Glomerular visceral epithelial cell (primary cell): ENCODE measurements at regions not wholly inside any gene's neighbourhood (a gene's known extent, or its start where the extent isn't known, plus 50 kb on each side); places are given as distances from the start of the nearest gene placed in this dataset.
A peak's percentile ranks its signal among the peaks of the same experiment; 100 is the strongest.
"Not testable (repeated sequence)": the region's sequence is repeated elsewhere in the genome, so short reads cannot be mapped to it uniquely, and the experiment has no call there.

Experiments
- DNase-seq: peaks from one replicate; pipeline ENCODE4 v3.0.0-alpha.2; 2016; ENCODE audit errors: extremely low spot score

DNA sequence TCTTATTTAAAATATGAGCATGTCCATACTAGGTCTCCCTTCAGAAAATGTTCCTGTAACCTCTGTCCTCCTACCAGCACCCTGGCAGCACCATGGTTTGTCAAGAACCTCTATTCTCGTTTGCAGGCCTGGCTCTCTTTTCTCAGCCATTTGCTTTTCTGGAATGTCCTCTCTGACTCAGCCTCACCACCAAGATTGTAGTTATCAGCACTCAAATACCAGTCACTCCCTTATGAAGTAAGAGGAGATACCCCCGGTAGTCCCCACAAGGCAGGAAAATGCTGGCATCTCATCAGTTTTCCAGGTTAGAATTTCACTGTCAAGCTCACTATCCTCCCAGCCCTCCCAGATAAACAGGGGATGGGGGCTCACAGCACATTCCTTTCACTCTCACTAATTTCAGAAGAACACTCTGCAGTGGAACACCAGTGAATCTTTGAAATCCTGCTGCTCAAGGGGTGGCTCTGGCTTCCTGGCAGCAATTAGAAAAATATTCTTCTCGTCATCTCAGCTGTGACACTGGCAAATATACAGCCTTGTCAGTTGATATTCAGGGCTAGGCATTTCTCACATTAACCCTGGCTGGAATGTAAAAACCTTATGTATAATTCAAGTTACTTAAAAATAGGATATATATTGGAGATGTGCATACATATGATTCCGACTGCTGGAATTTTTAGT lies 129.2 kb downstream of the TBX18 start:
- DNase-seq, result peak; percentile 54

- no peak for DNase-seq
Measured at GRCh38 chr6:84633771-84634170, 130.6 kb downstream of the TBX18 start.

DNA sequence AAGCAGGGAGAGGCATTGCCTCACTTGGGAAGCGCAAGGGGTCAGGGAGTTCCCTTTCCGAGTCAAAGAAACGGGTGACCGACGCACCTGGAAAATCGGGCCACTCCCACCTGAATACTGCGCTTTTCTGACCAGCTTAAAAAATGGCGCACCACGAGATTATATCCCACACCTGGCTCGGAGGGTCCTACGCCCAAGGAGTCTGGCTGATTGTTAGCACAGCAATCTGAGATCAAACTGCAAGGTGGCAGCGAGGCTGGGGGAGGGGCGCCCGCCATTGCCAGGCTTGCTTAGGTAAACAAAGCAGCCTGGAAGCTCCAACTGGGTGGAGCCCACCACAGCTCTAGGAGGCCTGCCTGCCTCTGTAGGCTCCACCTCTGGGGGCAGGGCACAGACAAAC lies 137.9 kb downstream of the TBX18 start:
- not testable (repeated sequence) for DNase-seq

GRCh38 chr6:84625506-84625905 lies 138.9 kb downstream of the TBX18 start:
- no peak for DNase-seq

DNA sequence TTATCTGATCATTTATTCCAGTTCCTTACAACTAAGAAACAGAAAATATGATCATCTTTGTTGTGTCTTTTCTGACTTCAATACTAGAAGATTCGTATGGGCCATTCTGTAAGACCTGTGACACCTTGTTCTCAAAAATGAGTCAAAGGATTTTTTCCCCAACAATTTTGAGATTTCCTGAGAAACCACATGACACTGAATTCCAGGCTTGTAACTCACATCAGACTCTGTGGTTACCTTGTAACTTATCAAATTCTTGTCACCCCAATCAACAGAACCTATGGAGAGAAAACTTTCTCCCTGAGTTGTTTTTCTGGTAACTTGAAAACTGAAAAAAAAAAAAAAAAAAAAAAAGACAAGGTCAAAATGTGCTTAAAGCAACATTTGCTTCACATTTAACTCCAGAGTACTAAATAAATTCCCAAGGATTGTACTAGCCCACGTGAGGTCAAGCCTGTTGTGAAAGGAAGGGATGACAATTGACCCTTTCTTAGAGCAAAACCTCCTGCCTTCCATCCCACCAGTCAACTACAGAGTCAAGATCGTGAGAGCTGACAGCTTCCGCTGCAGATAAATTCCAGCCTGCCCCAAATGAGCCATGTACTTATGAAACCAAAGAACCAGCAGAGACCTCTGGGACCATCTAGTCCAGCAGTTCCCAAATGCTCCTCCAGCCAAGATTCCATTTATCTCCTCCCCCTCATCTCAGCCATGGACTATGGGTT lies 140.3 kb downstream of the TBX18 start:
- DNase-seq, result peak; percentile 81

DNA sequence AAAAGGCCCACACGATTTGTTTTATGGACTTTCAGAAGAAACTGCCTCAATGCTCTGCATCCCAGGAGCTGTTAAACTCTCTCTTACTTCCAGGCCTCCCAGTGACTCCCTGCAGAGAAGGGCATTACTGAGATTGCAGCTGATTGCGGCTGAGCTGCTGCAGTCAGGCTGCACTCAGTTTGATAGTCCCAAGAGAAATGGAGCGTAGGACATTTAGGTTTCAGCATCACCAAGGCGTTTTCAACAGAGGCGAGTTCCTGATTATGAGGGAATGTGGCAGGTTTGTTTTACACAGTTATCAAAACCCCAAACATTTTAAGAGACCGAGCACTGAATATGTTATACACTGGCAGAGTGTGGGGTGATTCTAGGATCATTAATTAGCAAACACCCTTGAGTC lies 145.6 kb downstream of the TBX18 start:
- DNase-seq, result peak; percentile 56

- peak; percentile 55 for DNase-seq
Measured at GRCh38 chr6:84618046-84618752, 146.2 kb downstream of the TBX18 start.

DNA sequence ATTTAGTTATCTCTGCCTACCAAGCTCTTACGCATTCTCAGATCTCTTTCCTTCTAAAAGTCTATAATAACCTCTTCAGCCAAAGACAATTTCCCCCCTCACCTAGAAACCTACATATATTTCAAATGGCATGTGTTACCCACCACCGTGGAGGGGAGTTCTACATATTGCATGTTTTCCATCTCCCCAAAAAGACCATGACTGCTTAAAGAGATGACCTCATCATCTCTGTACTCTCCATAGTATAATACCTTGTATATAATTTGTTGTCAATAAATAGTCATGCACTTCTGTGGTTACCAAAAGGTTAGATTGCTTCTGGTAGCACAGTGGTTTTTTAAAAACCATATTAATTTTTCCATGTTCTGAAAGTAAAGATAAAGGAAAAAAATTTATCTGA lies 148.4 kb downstream of the TBX18 start:
- DNase-seq, result no peak

DNA sequence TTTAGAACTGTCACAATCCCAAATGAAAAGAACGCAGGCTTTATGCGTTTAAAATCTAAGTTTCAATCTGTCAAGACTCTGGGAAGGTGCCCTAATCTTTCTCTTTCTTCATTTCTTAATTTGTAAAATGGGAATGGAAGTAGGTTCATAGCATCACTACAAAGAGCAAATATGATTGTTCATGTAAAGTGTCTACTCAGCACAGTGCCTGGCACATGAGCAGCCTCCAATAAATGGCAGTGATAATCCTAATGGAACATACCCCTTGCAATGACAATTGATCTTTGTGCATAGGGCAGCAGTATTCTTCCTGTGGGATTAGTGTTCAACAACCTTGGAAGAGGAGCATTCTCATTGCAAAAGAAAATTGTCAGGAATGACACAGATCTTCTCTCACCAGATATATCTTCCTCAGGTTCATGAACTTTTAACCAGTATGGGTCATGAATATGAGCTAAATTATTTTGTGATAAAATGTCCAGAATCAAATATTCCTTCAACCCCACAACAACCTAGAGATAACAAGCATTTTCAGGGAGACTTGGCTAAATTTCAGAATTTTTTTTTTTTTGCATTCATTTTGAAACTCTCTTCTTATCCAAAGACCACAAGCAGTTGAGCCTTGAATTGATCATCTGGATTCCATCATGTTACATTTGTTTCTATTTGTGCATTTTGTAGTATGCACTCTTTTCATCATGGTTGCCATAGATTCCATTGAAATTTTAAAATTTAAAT lies 149.1 kb downstream of the TBX18 start:
- no peak for DNase-seq

DNA sequence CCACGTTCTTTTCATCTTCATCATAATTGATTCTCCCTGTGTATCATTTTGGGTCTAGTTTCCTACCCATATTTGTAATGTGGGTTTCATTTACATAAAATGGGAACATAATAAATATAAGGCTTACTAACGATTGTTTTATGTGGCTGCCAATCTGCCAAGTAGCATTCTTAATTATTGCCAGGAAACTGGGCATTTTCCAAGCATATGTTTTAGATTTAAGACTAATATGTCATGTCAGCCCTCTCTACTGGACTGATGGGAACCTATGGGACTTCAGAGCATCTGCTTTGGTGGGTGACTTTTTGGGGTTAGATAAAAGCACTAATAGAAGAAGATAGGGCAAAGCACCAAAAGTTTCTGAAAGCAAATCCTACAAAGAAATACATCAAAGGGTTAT lies 157.5 kb downstream of the TBX18 start:
- DNase-seq, result no peak

DNA sequence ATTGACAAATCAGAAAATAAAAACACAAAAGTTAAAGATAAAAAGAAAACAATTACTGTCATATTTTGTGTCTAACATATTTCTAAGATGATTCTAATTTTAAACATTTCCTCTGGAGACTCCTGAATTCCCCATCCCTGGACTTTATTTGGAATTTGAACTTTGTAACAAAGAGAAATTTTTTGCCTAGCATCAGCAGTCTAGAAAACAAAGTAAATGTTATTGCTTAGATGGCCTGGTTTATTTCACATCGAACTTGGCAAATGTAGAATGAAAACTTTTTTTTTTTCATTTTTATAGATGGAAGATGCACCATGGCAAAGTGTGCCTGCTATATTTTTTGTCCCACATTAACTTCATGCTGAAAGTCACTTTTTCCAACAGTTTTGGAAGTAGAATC lies 159.1 kb downstream of the TBX18 start:
- DNase-seq, result no peak

- no peak for DNase-seq
Measured at GRCh38 chr6:84601366-84601765, 163.0 kb downstream of the TBX18 start.

DNA sequence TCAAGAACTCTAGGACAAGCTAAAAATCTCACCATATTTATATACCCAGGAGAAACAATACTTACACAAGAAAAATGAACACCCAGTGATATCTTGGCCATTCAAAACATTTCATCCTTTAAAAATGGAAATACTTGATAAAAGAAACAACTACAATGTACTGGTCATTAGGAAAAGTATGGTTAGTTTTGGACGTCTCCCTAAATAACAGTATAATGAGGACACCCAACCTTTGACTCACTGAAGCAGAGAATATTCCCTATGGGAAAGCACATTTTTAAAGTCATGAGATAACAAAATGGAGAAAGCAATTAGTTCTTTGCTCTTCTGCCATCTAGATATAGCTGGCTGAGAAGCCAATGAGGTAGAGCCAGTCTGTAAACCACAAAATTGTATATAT lies 164.4 kb downstream of the TBX18 start:
- no peak for DNase-seq

DNA sequence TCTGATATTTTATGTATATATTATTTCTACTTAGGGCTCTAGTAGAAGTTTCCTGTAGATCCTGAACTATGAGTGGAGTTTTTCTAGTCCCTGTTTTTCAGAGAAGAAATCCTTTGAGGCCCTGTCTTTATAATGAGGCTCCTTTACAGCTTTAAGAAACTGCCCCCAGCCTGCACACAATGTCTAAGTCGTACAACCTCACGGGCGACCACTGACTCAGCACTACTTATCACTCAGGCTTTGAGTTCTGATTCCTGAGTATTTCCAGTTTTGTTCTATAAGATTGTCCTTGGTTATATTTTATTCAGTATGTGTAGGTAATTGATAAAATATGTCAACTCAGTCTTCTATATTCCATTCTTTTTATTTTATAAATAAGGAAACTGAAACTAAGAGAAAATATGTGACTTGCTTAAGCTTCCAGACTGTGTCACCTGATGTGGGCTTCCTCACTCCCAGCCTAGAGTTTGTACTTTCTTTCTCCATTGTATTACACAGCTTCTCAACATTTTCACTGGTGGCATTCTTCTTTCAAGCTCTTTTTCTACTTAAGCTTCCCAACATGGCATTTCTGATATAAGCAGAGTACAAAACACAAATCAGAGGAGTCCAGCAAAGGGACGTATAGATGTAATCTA lies 167.0 kb downstream of the TBX18 start:
- DNase-seq, result no peak

GRCh38 chr6:84596488-84596887 lies 167.9 kb downstream of the TBX18 start:
- DNase-seq, result no peak

GRCh38 chr6:84588697-84589080 lies 175.7 kb downstream of the TBX18 start:
- DNase-seq, result no peak

DNA sequence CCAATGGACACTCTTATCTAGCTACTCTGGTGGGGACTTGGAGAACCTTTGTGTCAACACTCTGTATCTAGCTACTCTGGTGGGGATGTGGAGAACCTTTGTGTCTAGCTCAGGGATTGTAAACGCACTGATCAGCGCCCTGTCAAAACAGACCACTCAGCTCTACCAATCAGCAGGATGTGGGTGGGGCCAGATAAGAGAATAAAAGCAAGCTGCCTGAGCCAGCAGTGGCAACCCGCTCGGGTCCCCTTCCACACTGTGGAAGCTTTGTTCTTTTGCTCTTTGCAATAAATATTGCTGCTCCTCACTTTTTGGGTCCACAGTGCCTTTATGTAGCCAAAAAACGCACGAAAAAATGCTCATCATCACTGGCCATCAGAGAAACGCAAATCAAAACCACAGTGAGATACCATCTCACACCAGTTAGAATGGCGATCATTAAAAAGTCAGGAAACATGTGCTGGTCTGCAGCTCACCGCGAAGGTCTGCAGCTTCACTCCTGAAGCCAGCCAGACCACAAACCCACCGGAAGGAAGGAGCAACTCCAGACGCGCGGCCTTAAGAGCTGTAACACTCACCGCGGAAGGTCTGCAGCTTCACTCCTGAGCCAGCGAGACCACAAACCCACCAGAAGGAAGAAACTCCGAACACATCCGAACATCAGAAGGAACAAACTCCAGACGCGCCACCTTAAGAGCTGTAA lies 176.3 kb downstream of the TBX18 start:
- not testable (repeated sequence) for DNase-seq

- DNase-seq, result not testable (repeated sequence)
Measured at GRCh38 chr6:84587202-84587940, 177.0 kb downstream of the TBX18 start.

DNA sequence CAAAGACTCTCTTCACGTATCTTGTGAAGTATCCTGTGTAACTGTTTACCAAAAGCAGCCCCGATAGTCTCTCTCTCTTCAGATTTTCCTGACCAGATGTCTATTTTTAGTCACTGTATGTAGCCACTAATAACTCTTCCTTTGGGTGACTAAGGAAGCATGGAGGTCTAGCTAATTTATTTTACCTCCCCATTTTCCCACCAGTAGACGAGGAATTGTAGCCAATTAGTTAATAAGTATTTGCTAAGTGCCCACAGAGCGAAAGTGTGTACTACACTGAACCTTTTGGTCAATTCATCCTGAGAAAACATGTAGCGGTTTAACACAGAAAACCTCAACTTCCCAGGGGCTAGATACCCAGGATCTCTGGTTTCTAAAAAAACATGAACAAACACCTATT lies 180.6 kb downstream of the TBX18 start:
- peak; percentile 81 for DNase-seq

- DNase-seq, result no peak
Measured at GRCh38 chr6:84582997-84583396, 181.4 kb downstream of the TBX18 start.
